ENCODE measurements at regions not wholly inside any gene's neighbourhood (a gene's known extent, or its start where the extent isn't known, plus 50 kb on each side); places are given as distances from the start of the nearest gene placed in this dataset.

DNA sequence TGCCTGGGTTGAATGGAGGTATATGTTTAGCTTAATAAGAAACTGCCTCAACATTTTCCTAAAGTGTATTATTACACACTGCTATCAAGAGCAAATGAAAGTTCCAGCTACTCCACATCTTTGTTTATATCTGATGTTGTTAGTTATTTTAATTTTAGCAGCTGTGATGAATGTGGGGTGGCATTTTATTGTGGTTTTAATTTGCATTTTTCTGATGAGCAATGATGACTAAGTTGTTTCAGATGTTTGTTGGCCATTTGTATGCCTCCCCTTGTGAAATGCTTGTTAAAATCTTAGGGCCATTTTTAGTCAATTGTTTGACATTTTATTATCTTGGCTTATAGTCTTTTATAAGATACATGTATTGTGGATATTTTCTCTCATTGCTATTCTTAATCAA, 260.4 kb upstream of the SLCO3A1 start:
- Histone ChIP-seq H3K27me3 (ENCODE audit: control insufficient read depth, insufficient read depth, low read length) (no peaks in the 10 kb centered on the region), H3K36me3 (ENCODE audit: control insufficient read depth, insufficient read depth, low read length) (no peaks in the 10 kb centered on the region), H3K4me3 (ENCODE audit: low read depth, low read length) (no peak overlapping the region)
- FAIRE-seq (no peak), DNase-seq (ENCODE audit: low read depth) (peak; percentile 46)
- TF ChIP-seq, protein P1, sequence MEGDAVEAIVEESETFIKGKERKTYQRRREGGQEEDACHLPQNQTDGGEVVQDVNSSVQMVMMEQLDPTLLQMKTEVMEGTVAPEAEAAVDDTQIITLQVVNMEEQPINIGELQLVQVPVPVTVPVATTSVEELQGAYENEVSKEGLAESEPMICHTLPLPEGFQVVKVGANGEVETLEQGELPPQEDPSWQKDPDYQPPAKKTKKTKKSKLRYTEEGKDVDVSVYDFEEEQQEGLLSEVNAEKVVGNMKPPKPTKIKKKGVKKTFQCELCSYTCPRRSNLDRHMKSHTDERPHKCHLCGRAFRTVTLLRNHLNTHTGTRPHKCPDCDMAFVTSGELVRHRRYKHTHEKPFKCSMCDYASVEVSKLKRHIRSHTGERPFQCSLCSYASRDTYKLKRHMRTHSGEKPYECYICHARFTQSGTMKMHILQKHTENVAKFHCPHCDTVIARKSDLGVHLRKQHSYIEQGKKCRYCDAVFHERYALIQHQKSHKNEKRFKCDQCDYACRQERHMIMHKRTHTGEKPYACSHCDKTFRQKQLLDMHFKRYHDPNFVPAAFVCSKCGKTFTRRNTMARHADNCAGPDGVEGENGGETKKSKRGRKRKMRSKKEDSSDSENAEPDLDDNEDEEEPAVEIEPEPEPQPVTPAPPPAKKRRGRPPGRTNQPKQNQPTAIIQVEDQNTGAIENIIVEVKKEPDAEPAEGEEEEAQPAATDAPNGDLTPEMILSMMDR (IDR thresholded peaks at IDR 0.05; ENCODE audit: insufficient read depth, low read length, severe bottlenecking) = no peak

DNA sequence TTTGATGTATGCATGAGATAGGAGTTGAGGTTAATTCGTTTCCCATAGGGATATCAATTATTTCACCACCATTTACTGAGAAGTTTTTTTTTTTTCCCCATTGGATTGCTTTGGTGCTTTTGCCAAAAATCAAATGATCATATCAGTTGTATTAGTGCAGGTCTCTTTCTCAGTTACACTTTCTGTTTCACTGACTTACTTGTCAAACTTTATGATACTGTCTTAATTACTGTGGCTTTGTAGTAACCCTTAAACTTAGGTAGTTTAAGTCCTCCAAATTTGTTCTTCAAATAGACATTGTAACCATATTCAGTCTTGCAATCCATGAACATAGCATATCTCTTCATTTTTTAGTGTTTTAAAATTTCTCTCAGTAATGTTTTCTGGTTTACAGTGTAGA, 259.9 kb upstream of the SLCO3A1 start:
- no peak for DNase-seq (ENCODE audit: low read depth)
- H3K4me3 ChIP-seq (ENCODE audit: low read depth, low read length) = no peak overlapping the region
- no peaks in the 10 kb centered on the region for H3K36me3 ChIP-seq (ENCODE audit: control insufficient read depth, insufficient read depth, low read length)
- no peak for FAIRE-seq
- H3K27me3 ChIP-seq (ENCODE audit: control insufficient read depth, insufficient read depth, low read length) = no peaks in the 10 kb centered on the region
- TF ChIP-seq, protein P1 (IDR thresholded peaks at IDR 0.05; ENCODE audit: insufficient read depth, low read length, severe bottlenecking) = no peak

DNA sequence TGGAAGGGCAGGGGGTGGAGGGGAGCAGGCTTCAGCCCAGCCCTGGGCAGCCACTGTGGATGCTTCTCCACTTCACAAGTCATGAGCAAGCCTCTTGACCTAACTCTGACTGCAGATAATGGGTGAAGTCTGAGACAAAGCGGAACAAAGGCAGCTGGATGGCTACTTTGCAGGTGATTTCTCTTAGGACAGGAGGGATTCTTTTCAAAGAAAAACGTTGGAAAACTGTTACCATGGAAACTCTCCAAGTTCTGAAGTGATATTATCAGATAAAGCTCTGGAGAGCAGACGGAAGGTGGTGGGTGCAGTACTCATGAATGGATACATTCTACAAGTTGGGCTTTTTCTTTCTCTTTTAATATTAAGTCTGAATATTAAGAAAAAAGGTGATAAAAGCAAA, 254.2 kb upstream of the SLCO3A1 start:
- no peak for DNase-seq (ENCODE audit: low read depth)
- Histone ChIP-seq H3K4me3 (ENCODE audit: low read depth, low read length) (no peak overlapping the region), H3K27me3 (ENCODE audit: control insufficient read depth, insufficient read depth, low read length) (no peaks in the 10 kb centered on the region), H3K36me3 (ENCODE audit: control insufficient read depth, insufficient read depth, low read length) (no peaks in the 10 kb centered on the region)
- FAIRE-seq = no peak
- TF ChIP-seq, protein P1 (IDR thresholded peaks at IDR 0.05; ENCODE audit: insufficient read depth, low read length, severe bottlenecking) = no peak

DNA sequence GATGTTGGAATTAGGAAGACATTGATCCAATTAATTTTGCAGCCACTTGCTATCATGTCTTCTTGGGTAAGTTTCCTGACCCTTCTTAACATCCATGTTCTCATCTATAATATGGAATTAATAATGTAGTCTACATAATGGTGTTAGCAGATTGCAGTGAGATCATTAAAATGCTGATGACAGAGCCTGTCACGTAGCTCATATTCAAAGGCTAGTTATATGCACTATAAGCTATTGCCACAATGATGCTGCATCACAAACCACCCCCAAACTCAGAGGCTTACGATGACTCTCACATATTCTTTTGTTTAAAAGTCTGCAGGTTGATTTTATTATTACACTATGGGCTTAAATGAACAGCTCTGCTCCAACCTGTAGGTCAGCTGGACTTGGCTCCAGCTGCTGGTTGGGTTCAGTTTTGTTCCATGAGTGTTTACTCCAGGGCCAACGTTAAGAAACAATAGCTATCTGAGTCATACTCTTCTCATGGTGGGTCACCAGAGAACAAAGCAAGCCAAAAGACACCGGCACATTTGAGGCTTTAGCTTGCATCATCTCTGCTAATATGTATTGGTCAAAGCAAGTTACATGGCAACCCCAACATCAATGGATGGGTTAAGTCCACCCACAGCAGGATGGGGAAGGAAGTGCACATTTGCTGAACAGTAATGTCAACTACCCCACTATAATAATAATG, 250.0 kb upstream of the SLCO3A1 start:
- Histone ChIP-seq H3K27me3 (ENCODE audit: control insufficient read depth, insufficient read depth, low read length) (no peaks in the 10 kb centered on the region), H3K4me3 (ENCODE audit: low read depth, low read length) (no peak overlapping the region), H3K36me3 (ENCODE audit: control insufficient read depth, insufficient read depth, low read length) (no peaks in the 10 kb centered on the region)
- TF ChIP-seq, protein P1 (IDR thresholded peaks at IDR 0.05; ENCODE audit: insufficient read depth, low read length, severe bottlenecking) = no peak
- DNase-seq (ENCODE audit: low read depth) (no peak), FAIRE-seq (no peak)

DNA sequence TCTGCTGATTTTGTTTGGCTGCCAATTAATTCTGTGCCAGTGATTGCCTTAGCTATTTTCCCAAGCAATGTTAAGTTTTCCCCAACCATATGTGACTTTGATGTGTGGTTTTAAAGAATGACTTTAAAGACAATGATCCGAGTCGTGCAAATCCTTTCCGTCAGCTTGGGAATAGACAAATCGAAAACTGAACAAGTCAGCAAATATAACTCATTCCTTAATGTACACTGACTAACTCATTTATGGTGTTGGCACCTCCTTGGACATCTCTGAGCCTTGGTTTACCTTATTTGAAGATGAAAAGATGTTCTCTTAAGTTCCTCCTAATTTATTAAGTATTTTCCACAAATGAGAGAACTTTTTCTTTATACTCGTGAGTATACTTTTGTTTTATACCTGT, 249.4 kb upstream of the SLCO3A1 start:
- TF ChIP-seq, protein P1 (IDR thresholded peaks at IDR 0.05; ENCODE audit: insufficient read depth, low read length, severe bottlenecking) = no peak
- FAIRE-seq (no peak), DNase-seq (ENCODE audit: low read depth) (no peak)
- Histone ChIP-seq H3K27me3 (ENCODE audit: control insufficient read depth, insufficient read depth, low read length) (no peaks in the 10 kb centered on the region), H3K4me3 (ENCODE audit: low read depth, low read length) (no peak overlapping the region), H3K36me3 (ENCODE audit: control insufficient read depth, insufficient read depth, low read length) (no peaks in the 10 kb centered on the region)

DNA sequence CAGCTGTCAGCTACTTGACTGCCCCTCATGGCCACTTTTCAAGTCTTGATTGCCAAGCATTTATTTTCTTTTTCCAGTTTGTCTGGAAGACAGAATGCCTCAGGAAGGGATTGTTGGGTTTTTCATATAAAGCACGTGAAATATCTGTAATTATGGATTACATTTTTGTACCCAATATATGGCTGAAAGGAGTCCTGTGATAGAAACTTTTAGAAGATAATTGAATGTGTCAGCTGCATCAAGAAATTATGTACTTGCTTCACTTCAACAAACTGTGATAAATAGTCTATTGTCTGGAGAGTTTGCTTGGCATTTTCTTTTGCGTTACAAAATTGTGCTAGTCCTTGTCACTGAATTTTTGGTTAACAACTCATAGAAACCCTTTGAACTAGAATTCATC, 247.9 kb upstream of the SLCO3A1 start:
- Histone ChIP-seq H3K4me3 (ENCODE audit: low read depth, low read length) (no peak overlapping the region), H3K27me3 (ENCODE audit: control insufficient read depth, insufficient read depth, low read length) (no peaks in the 10 kb centered on the region), H3K36me3 (ENCODE audit: control insufficient read depth, insufficient read depth, low read length) (no peaks in the 10 kb centered on the region)
- FAIRE-seq (no peak), DNase-seq (ENCODE audit: low read depth) (no peak)
- TF ChIP-seq, protein P1 (IDR thresholded peaks at IDR 0.05; ENCODE audit: insufficient read depth, low read length, severe bottlenecking) = no peak
